ENCODE measurements at regions not wholly inside any gene's neighbourhood (a gene's known extent, or its start where the extent isn't known, plus 50 kb on each side); places are given as distances from the start of the nearest gene placed in this dataset.

- no peak for DNase-seq (ENCODE audit: low read depth, low spot score)
Observed at GRCh38 chr4:58688568-58688967, 1578.4 kb upstream of the IGFBP7 start.

GRCh38 chr4:58679886-58680285 lies 1569.7 kb upstream of the IGFBP7 start:
- no peak for DNase-seq (ENCODE audit: low read depth, low spot score)

- no peak for DNase-seq (ENCODE audit: low read depth, low spot score)
Observed at GRCh38 chr4:58679051-58679450, 1568.9 kb upstream of the IGFBP7 start.

GRCh38 chr4:58669783-58670182 lies 1559.6 kb upstream of the IGFBP7 start:
- no peak for DNase-seq (ENCODE audit: low read depth, low spot score)

- DNase-seq (ENCODE audit: low read depth, low spot score) = no peak
Observed at GRCh38 chr4:58665649-58666048, 1555.5 kb upstream of the IGFBP7 start.

GRCh38 chr4:58658701-58659100 lies 1548.5 kb upstream of the IGFBP7 start:
- DNase-seq (ENCODE audit: low read depth, low spot score) = no peak

GRCh38 chr4:58653251-58653650 lies 1543.1 kb upstream of the IGFBP7 start:
- no peak for DNase-seq (ENCODE audit: low read depth, low spot score)

- no peak for DNase-seq (ENCODE audit: low read depth, low spot score)
Observed at GRCh38 chr4:58649226-58649625, 1539.0 kb upstream of the IGFBP7 start.

GRCh38 chr4:58646126-58646525 lies 1535.9 kb upstream of the IGFBP7 start:
- no peak for DNase-seq (ENCODE audit: low read depth, low spot score)

- no peak for DNase-seq (ENCODE audit: low read depth, low spot score)
Observed at GRCh38 chr4:58644549-58644948, 1534.4 kb upstream of the IGFBP7 start.

GRCh38 chr4:58636381-58636780 lies 1526.2 kb upstream of the IGFBP7 start:
- DNase-seq (ENCODE audit: low read depth, low spot score) = no peak

GRCh38 chr4:58617226-58617625 lies 1507.0 kb upstream of the IGFBP7 start:
- DNase-seq (ENCODE audit: low read depth, low spot score) = no peak

- DNase-seq (ENCODE audit: low read depth, low spot score) = no peak
Observed at GRCh38 chr4:58611012-58611411, 1500.8 kb upstream of the IGFBP7 start.

GRCh38 chr4:58606303-58606702 lies 1496.1 kb upstream of the IGFBP7 start:
- DNase-seq (ENCODE audit: low read depth, low spot score) = no peak

- DNase-seq (ENCODE audit: low read depth, low spot score) = no peak
Observed at GRCh38 chr4:58603951-58604350, 1493.8 kb upstream of the IGFBP7 start.

GRCh38 chr4:58602731-58603359 lies 1492.7 kb upstream of the IGFBP7 start:
- DNase-seq (ENCODE audit: low read depth, low spot score) = no peak

- no peak for DNase-seq (ENCODE audit: low read depth, low spot score)
Observed at GRCh38 chr4:58602022-58602421, 1491.8 kb upstream of the IGFBP7 start.

- no peak for DNase-seq (ENCODE audit: low read depth, low spot score)
Observed at GRCh38 chr4:58600290-58600689, 1490.1 kb upstream of the IGFBP7 start.

GRCh38 chr4:58590722-58591121 lies 1480.5 kb upstream of the IGFBP7 start:
- no peak for DNase-seq (ENCODE audit: low read depth, low spot score)

- DNase-seq (ENCODE audit: low read depth, low spot score) = no peak
Observed at GRCh38 chr4:58587856-58588255, 1477.7 kb upstream of the IGFBP7 start.

GRCh38 chr4:58566260-58566659 lies 1456.1 kb upstream of the IGFBP7 start:
- no peak for DNase-seq (ENCODE audit: low read depth, low spot score)

GRCh38 chr4:58564695-58565475 lies 1454.7 kb upstream of the IGFBP7 start:
- no peak for DNase-seq (ENCODE audit: low read depth, low spot score)

- DNase-seq (ENCODE audit: low read depth, low spot score) = no peak
Observed at GRCh38 chr4:58561170-58561569, 1451.0 kb upstream of the IGFBP7 start.

Data from smooth muscle cell of the brain vasculature (primary cell).